GM23338 (cell line): ENCODE measurements at regions not wholly inside any gene's neighbourhood (a gene's known extent, or its start where the extent isn't known, plus 50 kb on each side); places are given as distances from the start of the nearest gene placed in this dataset.

Experiments used
- ATAC-seq: fragments of 200-7000 bp; cut with Tn5 transposase; 3 replicates; pipeline ENCODE4 v1.9.1; 2020
- DNase-seq: peaks from one replicate; pipeline ENCODE4 v3.0.0-alpha.2; 2015; ENCODE audit warnings: low spot score
- H2AFZ ChIP-seq: fragments of 200-600 bp; sonication (generic); 2 replicates; pipeline ENCODE4 v1.8.0; 2016; ENCODE audit warnings: antibody characterized with exemption, mild to moderate bottlenecking, moderate library complexity
- H3F3A ChIP-seq: fragments of 200-600 bp; sonication (generic); replicated peaks from 2 replicates; pipeline ENCODE4 v1.8.0; 2017; ENCODE audit warnings: antibody characterized with exemption, mixed run types, low read depth
- H3K27ac ChIP-seq: fragments of 200-600 bp; sonication (generic); 2 replicates; pipeline ENCODE4 v1.6.1; 2016; ENCODE audit warnings: low read depth
- H3K27me3 ChIP-seq: fragments of 200-600 bp; sonication (generic); 2 replicates; pipeline ENCODE4 v1.8.0; 2016; ENCODE audit warnings: mild to moderate bottlenecking, mixed run types, moderate library complexity; ENCODE audit not compliant: insufficient read depth
- H3K36me3 ChIP-seq: fragments of 200-600 bp; sonication (generic); 2 replicates; pipeline ENCODE4 v1.8.0; 2016; ENCODE audit warnings: mild to moderate bottlenecking; ENCODE audit not compliant: insufficient read depth
- H3K4me1 ChIP-seq: fragments of 200-600 bp; sonication (generic); 2 replicates; pipeline ENCODE4 v1.8.0; 2016; ENCODE audit warnings: mild to moderate bottlenecking, moderate library complexity; ENCODE audit not compliant: insufficient read depth
- H3K4me2 ChIP-seq: fragments of 200-600 bp; sonication (generic); 2 replicates; pipeline ENCODE4 v1.7.1; 2017; ENCODE audit warnings: mixed run types
- H3K4me3 ChIP-seq: fragments of 200-600 bp; sonication (generic); 2 replicates; pipeline ENCODE4 v1.6.1; 2016; ENCODE audit warnings: mixed run types
- H3K79me2 ChIP-seq: fragments of 200-600 bp; sonication (generic); replicated peaks from 2 replicates; pipeline ENCODE4 v1.8.0; 2017; ENCODE audit warnings: mild to moderate bottlenecking; ENCODE audit not compliant: insufficient read depth
- H3K9me2 ChIP-seq: fragments of 200-600 bp; sonication (generic); 2 replicates; pipeline ENCODE4 v1.8.0; 2017; ENCODE audit not compliant: insufficient read depth
- H4K20me1 ChIP-seq: fragments of 200-600 bp; sonication (generic); replicated peaks from 2 replicates; pipeline ENCODE4 v1.8.0; 2017; ENCODE audit warnings: mild to moderate bottlenecking; ENCODE audit not compliant: insufficient read depth
- H3K27ac Mint-ChIP-seq: 2 replicates; pipeline ENCODE4 v1.8.0; 2020; ENCODE audit warnings: inconsistent platforms, mild to moderate bottlenecking, moderate library complexity, mixed read lengths
- H3K27me3 Mint-ChIP-seq: 3 replicates; pipeline ENCODE4 v1.8.0; 2022; ENCODE audit warnings: low read depth, mild to moderate bottlenecking, moderate library complexity, mixed read lengths, inconsistent platforms; ENCODE audit not compliant: insufficient read depth, poor library complexity
- H3K36me3 Mint-ChIP-seq: 3 replicates; pipeline ENCODE4 v1.8.0; 2021; ENCODE audit warnings: low read depth, mild to moderate bottlenecking, inconsistent platforms, moderate library complexity, mixed read lengths
- H3K4me1 Mint-ChIP-seq: 3 replicates; pipeline ENCODE4 v1.8.0; 2020; ENCODE audit warnings: mild to moderate bottlenecking, inconsistent platforms, mixed read lengths
- H3K4me3 Mint-ChIP-seq: 3 replicates; pipeline ENCODE4 v1.8.0; 2021; ENCODE audit warnings: moderate library complexity, mild to moderate bottlenecking, inconsistent platforms, mixed read lengths
- H3K9me3 Mint-ChIP-seq: 3 replicates; pipeline ENCODE4 v1.8.0; 2020; ENCODE audit warnings: moderate library complexity, mild to moderate bottlenecking, inconsistent platforms, mixed read lengths
- CREB1 ChIP-seq: fragments of 250-450 bp; sonication (Bioruptor Pico); IDR thresholded peaks from 2 replicates; pipeline ENCODE4 v1.5.0; 2020; ENCODE audit warnings: low read depth, mild to moderate bottlenecking, moderate library complexity
- EZH2 ChIP-seq: fragments of 200-600 bp; sonication (generic); IDR thresholded peaks from one replicate; pipeline ENCODE4 v1.8.0; 2017; ENCODE audit warnings: antibody characterized with exemption, mild to moderate bottlenecking, low read depth; ENCODE audit not compliant: unreplicated experiment
- EZH2phosphoT487 ChIP-seq: fragments of 200-600 bp; sonication (generic); IDR thresholded peaks from one replicate; pipeline ENCODE4 v1.8.1; 2018; ENCODE audit warnings: antibody characterized with exemption; ENCODE audit not compliant: unreplicated experiment
- JUNB ChIP-seq: IDR thresholded peaks from one replicate; pipeline ENCODE4 v1.6.1; 2016; ENCODE audit warnings: antibody characterized with exemption; ENCODE audit not compliant: unreplicated experiment
- NANOG ChIP-seq: IDR thresholded peaks from 2 replicates; pipeline ENCODE4 v1.6.1; 2016; ENCODE audit warnings: antibody characterized with exemption, borderline replicate concordance
- POLR2AphosphoS5 ChIP-seq: IDR thresholded peaks from 2 replicates; pipeline ENCODE4 v1.6.1; 2016; ENCODE audit warnings: antibody characterized with exemption, low read depth
- STAT1 ChIP-seq: IDR thresholded peaks from one replicate; pipeline ENCODE4 v1.6.1; 2016; ENCODE audit warnings: antibody characterized with exemption; ENCODE audit not compliant: unreplicated experiment
- TF ChIP-seq, protein P1 (sequence below), 2 experiments: fragments of 200-600 bp in 1 of 2; sonication (generic) in 1 of 2; conservative IDR thresholded peaks; 2 replicates each; pipeline versions ENCODE4 v1.5.1 to v1.6.1; 2016 to 2017; ENCODE audit warnings: antibody characterized with exemption in 2 of 2, low read depth in 2 of 2, mild to moderate bottlenecking in 2 of 2, moderate library complexity in 1 of 2

DNA sequence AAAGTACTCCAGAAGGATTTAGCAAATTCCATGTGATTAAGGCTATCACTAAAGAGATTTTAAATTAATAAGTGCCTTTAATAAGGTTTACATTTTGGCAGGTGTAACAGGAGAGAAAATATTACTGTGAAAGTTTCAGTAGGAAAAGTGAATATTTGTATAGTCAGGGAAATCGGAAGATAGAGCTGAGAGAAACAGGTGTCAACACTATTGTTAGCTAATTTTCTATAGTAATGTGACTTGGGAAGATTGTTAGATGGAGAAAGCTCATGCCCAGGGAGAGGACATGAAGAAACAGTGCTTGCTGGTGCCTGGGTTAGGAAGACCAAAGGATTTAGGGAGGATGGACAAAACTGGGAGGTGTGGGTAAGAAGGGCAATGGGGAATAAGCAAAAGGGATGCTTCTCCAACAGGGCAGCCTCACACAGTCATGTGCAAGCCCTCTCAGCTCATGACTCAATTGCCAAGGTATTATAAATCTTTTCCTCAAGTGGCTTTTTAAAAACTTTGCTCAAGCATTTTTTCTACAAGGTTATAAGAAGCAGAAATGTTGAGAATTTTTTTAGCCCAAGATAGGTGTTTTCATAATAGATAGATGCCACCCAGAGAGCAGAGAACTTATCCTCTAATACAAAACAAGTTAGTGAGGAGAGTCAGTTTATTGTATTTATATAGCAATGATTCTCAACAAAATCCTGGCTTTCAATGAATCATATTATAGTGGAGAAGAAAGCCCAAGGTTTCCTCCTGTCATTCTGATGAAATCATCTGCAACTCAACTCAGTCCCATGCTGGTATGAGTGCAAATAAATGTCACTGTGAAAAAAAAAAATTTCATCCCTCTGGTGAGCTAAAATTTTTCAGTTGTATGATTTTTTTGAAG is 325.2 kb upstream of the NT5E start:
- H3K9me3 Mint-ChIP-seq: no peaks in the 10 kb centered on the region; the same call in 2 of the 3 replicates
- H3K4me1 ChIP-seq: peaks cover 12% of the 10 kb centered on the region
- TF ChIP-seq NANOG: no peak
- no peak for TF ChIP-seq JUNB
- TF ChIP-seq POLR2AphosphoS5: no peak
- TF ChIP-seq CREB1: no peak
- no peak for TF ChIP-seq EZH2
- TF ChIP-seq STAT1: no peak
- no peak for TF ChIP-seq EZH2phosphoT487
- TF ChIP-seq, protein P1, sequence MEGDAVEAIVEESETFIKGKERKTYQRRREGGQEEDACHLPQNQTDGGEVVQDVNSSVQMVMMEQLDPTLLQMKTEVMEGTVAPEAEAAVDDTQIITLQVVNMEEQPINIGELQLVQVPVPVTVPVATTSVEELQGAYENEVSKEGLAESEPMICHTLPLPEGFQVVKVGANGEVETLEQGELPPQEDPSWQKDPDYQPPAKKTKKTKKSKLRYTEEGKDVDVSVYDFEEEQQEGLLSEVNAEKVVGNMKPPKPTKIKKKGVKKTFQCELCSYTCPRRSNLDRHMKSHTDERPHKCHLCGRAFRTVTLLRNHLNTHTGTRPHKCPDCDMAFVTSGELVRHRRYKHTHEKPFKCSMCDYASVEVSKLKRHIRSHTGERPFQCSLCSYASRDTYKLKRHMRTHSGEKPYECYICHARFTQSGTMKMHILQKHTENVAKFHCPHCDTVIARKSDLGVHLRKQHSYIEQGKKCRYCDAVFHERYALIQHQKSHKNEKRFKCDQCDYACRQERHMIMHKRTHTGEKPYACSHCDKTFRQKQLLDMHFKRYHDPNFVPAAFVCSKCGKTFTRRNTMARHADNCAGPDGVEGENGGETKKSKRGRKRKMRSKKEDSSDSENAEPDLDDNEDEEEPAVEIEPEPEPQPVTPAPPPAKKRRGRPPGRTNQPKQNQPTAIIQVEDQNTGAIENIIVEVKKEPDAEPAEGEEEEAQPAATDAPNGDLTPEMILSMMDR (conservative IDR thresholded peaks at IDR 0.05; ENCODE audit: low read depth in 2 of 2): no peak
- H3K27me3 Mint-ChIP-seq: no peaks in the 10 kb centered on the region
- no peak overlapping the region for H3K27ac Mint-ChIP-seq
- H3K9me2 ChIP-seq: peaks cover 3% of the 10 kb centered on the region; the same call in 1 of the 2 replicates
- no peaks in the 10 kb centered on the region for H3K79me2 ChIP-seq
- no peak overlapping the region for H3K27ac ChIP-seq
- ATAC-seq (no peak), DNase-seq (no peak)
- no peaks in the 10 kb centered on the region for H3K27me3 ChIP-seq
- H3K4me3 Mint-ChIP-seq: no peak overlapping the region
- H2AFZ ChIP-seq: no peak overlapping the region
- H3K4me1 Mint-ChIP-seq: peaks cover 13% of the 10 kb centered on the region
- H3K36me3 ChIP-seq: no peaks in the 10 kb centered on the region
- no peak overlapping the region for H3K4me2 ChIP-seq
- no peaks in the 10 kb centered on the region for H3K36me3 Mint-ChIP-seq
- no peaks in the 10 kb centered on the region for H3F3A ChIP-seq
- no peaks in the 10 kb centered on the region for H4K20me1 ChIP-seq
- no peak overlapping the region for H3K4me3 ChIP-seq

DNA sequence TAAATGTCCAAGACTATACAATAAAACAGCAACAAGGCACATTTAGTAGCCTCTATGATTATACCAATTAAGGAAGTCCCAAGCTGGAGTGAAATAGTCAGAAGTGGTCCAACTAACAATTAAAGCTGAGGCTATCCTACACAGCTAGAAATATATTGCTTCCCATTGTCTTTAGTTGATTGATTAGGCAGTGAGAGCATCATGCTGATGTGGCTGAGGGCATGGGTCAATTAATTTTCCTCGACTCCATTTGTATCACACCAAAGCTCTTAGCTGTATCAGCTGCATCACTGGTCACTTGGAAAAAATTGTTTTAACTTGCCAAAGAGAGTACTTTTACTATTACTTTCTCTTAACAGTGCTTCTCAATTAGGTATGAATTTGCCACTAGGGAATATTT is 328.7 kb upstream of the NT5E start:
- no peak overlapping the region for H3K27ac Mint-ChIP-seq
- no peak for ATAC-seq
- no peaks in the 10 kb centered on the region for H3K9me3 Mint-ChIP-seq
- H4K20me1 ChIP-seq: no peaks in the 10 kb centered on the region
- no peaks in the 10 kb centered on the region for H3K27me3 ChIP-seq
- H3K9me2 ChIP-seq: peaks cover 3% of the 10 kb centered on the region; the same call in 1 of the 2 replicates
- no peaks in the 10 kb centered on the region for H3K79me2 ChIP-seq
- H3K4me3 ChIP-seq: no peak overlapping the region
- DNase-seq: no peak
- no peak overlapping the region for H2AFZ ChIP-seq
- peaks cover 12% of the 10 kb centered on the region for H3K4me1 Mint-ChIP-seq
- peaks cover 2% of the 10 kb centered on the region for H3K27me3 Mint-ChIP-seq
- H3K27ac ChIP-seq: no peak overlapping the region
- no peak overlapping the region for H3K4me2 ChIP-seq
- H3K36me3 Mint-ChIP-seq: no peaks in the 10 kb centered on the region
- TF ChIP-seq EZH2phosphoT487: no peak
- H3K4me1 ChIP-seq: peaks cover 12% of the 10 kb centered on the region
- H3F3A ChIP-seq: 0 out of 2 replicates have a peak, but pooled peaks cover 4% of the 10 kb centered on the region
- H3K36me3 ChIP-seq: no peaks in the 10 kb centered on the region
- H3K4me3 Mint-ChIP-seq: no peak overlapping the region
